ENCODE measurements at regions not wholly inside any gene's neighbourhood (a gene's known extent, or its start where the extent isn't known, plus 50 kb on each side); places are given as distances from the start of the nearest gene placed in this dataset.

GRCh38 chr6:21984135-21984534, 312.7 kb downstream of the PRL start:
- no peaks in the 10 kb centered on the region for H3K36me3 ChIP-seq (replicated peaks in 1 of 2; ENCODE audit: control extremely low read depth in 1 of 2, control insufficient read depth in 1 of 2, extremely low read depth in 1 of 2, insufficient read depth in 2 of 2, low read length in 1 of 2)
- Mint-ChIP-seq H3K4me3 (no peak overlapping the region), H3K27me3 (no peaks in the 10 kb centered on the region), H3K4me1 (peaks cover 11% of the 10 kb centered on the region), H3K27ac (no peak overlapping the region), H3K9me3 (ENCODE audit: insufficient read depth) (peaks cover 2% of the 10 kb centered on the region)
- no peak overlapping the region for H3K27ac ChIP-seq (ENCODE audit: low read length in 2 of 2)
- no peak for DNase-seq
- no CpG with 5 or more reads among the region's 4 CpGs for WGBS (ENCODE audit: insufficient coverage)
- no peak for TF ChIP-seq CTCF (IDR thresholded peaks at IDR 0.05)
- TF ChIP-seq EZH2 (IDR thresholded peaks at IDR 0.05; ENCODE audit: borderline replicate concordance, insufficient read depth, low read depth, low read length, poor library complexity, severe bottlenecking) = no peak
- no peaks in the 10 kb centered on the region for H3K79me2 ChIP-seq (ENCODE audit: control insufficient read depth, insufficient read depth, low read length)
- no peaks in the 10 kb centered on the region for H3K27me3 ChIP-seq (replicated peaks in 1 of 4; ENCODE audit: control extremely low read depth in 1 of 4, control insufficient read depth in 3 of 4, insufficient read depth in 4 of 4, low read length in 3 of 4)
- ChIA-PET POLR2A (no interaction called here), CTCF (no interaction called here)
- no peaks in the 10 kb centered on the region for H4K20me1 ChIP-seq (ENCODE audit: control insufficient read depth, insufficient read depth, low read length, poor library complexity, severe bottlenecking)
- no peak overlapping the region for H2AFZ ChIP-seq (ENCODE audit: insufficient read depth, low read depth, low read length, poor library complexity, severe bottlenecking)
- no peak overlapping the region for H3K4me2 ChIP-seq (replicated peaks; ENCODE audit: low read depth, low read length, poor library complexity, severe bottlenecking)
- H3K4me3 ChIP-seq (ENCODE audit: control extremely low read depth in 1 of 5, extremely low read depth in 1 of 5, insufficient read depth in 1 of 5, low read depth in 2 of 5, low read length in 4 of 5) = no peak overlapping the region
- H3K4me1 ChIP-seq (ENCODE audit: control insufficient read depth in 2 of 2, insufficient read depth in 2 of 2, low read length in 2 of 2) = peaks cover 9% of the 10 kb centered on the region in 2 donors
- no peak overlapping the region for H3K9ac ChIP-seq (ENCODE audit: low read length)
- ATAC-seq (ENCODE audit: low read depth) = no peak
- intact Hi-C loops (cut with micrococcal nuclease) = no loop called here
- H3K9me3 ChIP-seq (ENCODE audit: control extremely low read depth in 1 of 3, control insufficient read depth in 2 of 3, insufficient read depth in 1 of 3, low read length in 2 of 3) = no peaks in the 10 kb centered on the region

- H3K27me3 Mint-ChIP-seq = no peaks in the 10 kb centered on the region
These were observed 312.3 kb downstream of the PRL start for GRCh38 chr6:21984561-21984960.

More at GRCh38 chr6:21984561-21984960, 312.3 kb downstream of the PRL start:
- Histone ChIP-seq H3K27me3 (replicated peaks in 1 of 4; ENCODE audit: control extremely low read depth in 1 of 4, control insufficient read depth in 3 of 4, insufficient read depth in 4 of 4, low read length in 3 of 4) (no peaks in the 10 kb centered on the region), H3K36me3 (replicated peaks in 1 of 2; ENCODE audit: control extremely low read depth in 1 of 2, control insufficient read depth in 1 of 2, extremely low read depth in 1 of 2, insufficient read depth in 2 of 2, low read length in 1 of 2) (no peaks in the 10 kb centered on the region), H3K27ac (ENCODE audit: low read length in 2 of 2) (no peak overlapping the region), H4K20me1 (ENCODE audit: control insufficient read depth, insufficient read depth, low read length, poor library complexity, severe bottlenecking) (no peaks in the 10 kb centered on the region), H3K9me3 (ENCODE audit: control extremely low read depth in 1 of 3, control insufficient read depth in 2 of 3, insufficient read depth in 1 of 3, low read length in 2 of 3) (no peaks in the 10 kb centered on the region), H3K4me1 (ENCODE audit: control insufficient read depth in 2 of 2, insufficient read depth in 2 of 2, low read length in 2 of 2) (peaks cover 9% of the 10 kb centered on the region in 2 donors), H3K4me2 (replicated peaks; ENCODE audit: low read depth, low read length, poor library complexity, severe bottlenecking) (no peak overlapping the region), H3K79me2 (ENCODE audit: control insufficient read depth, insufficient read depth, low read length) (no peaks in the 10 kb centered on the region), H3K9ac (ENCODE audit: low read length) (no peak overlapping the region), H3K4me3 (ENCODE audit: control extremely low read depth in 1 of 5, extremely low read depth in 1 of 5, insufficient read depth in 1 of 5, low read depth in 2 of 5, low read length in 4 of 5) (no peak overlapping the region), H2AFZ (ENCODE audit: insufficient read depth, low read depth, low read length, poor library complexity, severe bottlenecking) (no peak overlapping the region)
- no peak for TF ChIP-seq CTCF (IDR thresholded peaks at IDR 0.05)
- TF ChIP-seq EZH2 (IDR thresholded peaks at IDR 0.05; ENCODE audit: borderline replicate concordance, insufficient read depth, low read depth, low read length, poor library complexity, severe bottlenecking) = no peak
- no CpG with 5 or more reads among the region's 1 CpG for WGBS (ENCODE audit: insufficient coverage)
- no peak overlapping the region for H3K4me3 Mint-ChIP-seq
- H3K4me1 Mint-ChIP-seq = peaks cover 11% of the 10 kb centered on the region
- DNase-seq (no peak), ATAC-seq (ENCODE audit: low read depth) (no peak)
- peaks cover 2% of the 10 kb centered on the region for H3K9me3 Mint-ChIP-seq (ENCODE audit: insufficient read depth)
- ChIA-PET CTCF (no interaction called here), POLR2A (no interaction called here)
- H3K27ac Mint-ChIP-seq = no peak overlapping the region
- intact Hi-C loops (cut with micrococcal nuclease) = no loop called here

Data from B cell (primary cell).